Endodermal cell (in vitro differentiated cells): ENCODE measurements at regions not wholly inside any gene's neighbourhood (a gene's known extent, or its start where the extent isn't known, plus 50 kb on each side); places are given as distances from the start of the nearest gene placed in this dataset.

Experiments used
- DNase-seq: peaks from one replicate; pipeline ENCODE4 v3.0.0-alpha.2; 2017
- H3K27ac ChIP-seq: 2 replicates; pipeline ENCODE4 v1.5.1; 2013; ENCODE audit warnings: mild to moderate bottlenecking, low read depth, low read length, moderate library complexity
- H3K27me3 ChIP-seq: 2 replicates; pipeline ENCODE4 v1.6.1; 2013; ENCODE audit warnings: mild to moderate bottlenecking, low read length, moderate library complexity; ENCODE audit not compliant: insufficient read depth, control insufficient read depth, poor library complexity, severe bottlenecking
- H3K36me3 ChIP-seq: 2 replicates; pipeline ENCODE4 v1.7.0; 2013; ENCODE audit warnings: mild to moderate bottlenecking, low read length, moderate library complexity; ENCODE audit not compliant: control insufficient read depth, insufficient read depth
- H3K4me1 ChIP-seq: one replicate; pipeline ENCODE4 v1.7.0; 2013; ENCODE audit warnings: low read length; ENCODE audit not compliant: control insufficient read depth, insufficient read depth
- H3K4me3 ChIP-seq: 2 replicates; pipeline ENCODE4 v1.5.1; 2013; ENCODE audit warnings: mild to moderate bottlenecking, low read length, moderate library complexity
- H3K9ac ChIP-seq: 2 replicates; pipeline ENCODE4 v1.6.1; 2013; ENCODE audit warnings: mild to moderate bottlenecking, low read length, moderate library complexity; ENCODE audit not compliant: poor library complexity, severe bottlenecking; ENCODE audit errors: extremely low read depth
- H3K9me3 ChIP-seq: 2 replicates; pipeline ENCODE4 v1.6.1; 2013; ENCODE audit warnings: mild to moderate bottlenecking, low read length, moderate library complexity; ENCODE audit not compliant: control insufficient read depth
- H3K27ac Mint-ChIP-seq: 2 replicates; pipeline ENCODE4 v1.8.0; 2020; ENCODE audit warnings: mixed read lengths
- H3K27me3 Mint-ChIP-seq: 2 replicates; pipeline ENCODE4 v1.8.0; 2021; ENCODE audit warnings: mild to moderate bottlenecking, mixed read lengths; ENCODE audit not compliant: insufficient read depth
- H3K36me3 Mint-ChIP-seq: 2 replicates; pipeline ENCODE4 v1.8.0; 2020; ENCODE audit warnings: low read depth, mixed read lengths
- H3K4me1 Mint-ChIP-seq: 2 replicates; pipeline ENCODE4 v1.8.0; 2020; ENCODE audit warnings: mixed read lengths
- H3K4me3 Mint-ChIP-seq: 2 replicates; pipeline ENCODE4 v1.8.0; 2020; ENCODE audit warnings: mild to moderate bottlenecking, moderate library complexity, mixed read lengths
- H3K9me3 Mint-ChIP-seq: 2 replicates; pipeline ENCODE4 v1.8.0; 2020; ENCODE audit warnings: mild to moderate bottlenecking, mixed read lengths
- WGBS, 2 experiments: methylation state at CpG; one replicate each; pipeline versions ENCODE4 v1.1.5 to v1.1.7; 2013; ENCODE audit warnings: missing lambda C conversion rate in 2 of 2, mixed read lengths in 1 of 2; ENCODE audit not compliant: insufficient coverage in 1 of 2, insufficient read length in 1 of 2; 5-methylcytosine and 5-hydroxymethylcytosine counted together
- TF ChIP-seq, protein P1 (sequence below): fragments of 200-600 bp; sonication (generic); conservative IDR thresholded peaks from 2 replicates; pipeline ENCODE4 v1.5.0; 2021; ENCODE audit warnings: antibody characterized with exemption, mild to moderate bottlenecking

DNA sequence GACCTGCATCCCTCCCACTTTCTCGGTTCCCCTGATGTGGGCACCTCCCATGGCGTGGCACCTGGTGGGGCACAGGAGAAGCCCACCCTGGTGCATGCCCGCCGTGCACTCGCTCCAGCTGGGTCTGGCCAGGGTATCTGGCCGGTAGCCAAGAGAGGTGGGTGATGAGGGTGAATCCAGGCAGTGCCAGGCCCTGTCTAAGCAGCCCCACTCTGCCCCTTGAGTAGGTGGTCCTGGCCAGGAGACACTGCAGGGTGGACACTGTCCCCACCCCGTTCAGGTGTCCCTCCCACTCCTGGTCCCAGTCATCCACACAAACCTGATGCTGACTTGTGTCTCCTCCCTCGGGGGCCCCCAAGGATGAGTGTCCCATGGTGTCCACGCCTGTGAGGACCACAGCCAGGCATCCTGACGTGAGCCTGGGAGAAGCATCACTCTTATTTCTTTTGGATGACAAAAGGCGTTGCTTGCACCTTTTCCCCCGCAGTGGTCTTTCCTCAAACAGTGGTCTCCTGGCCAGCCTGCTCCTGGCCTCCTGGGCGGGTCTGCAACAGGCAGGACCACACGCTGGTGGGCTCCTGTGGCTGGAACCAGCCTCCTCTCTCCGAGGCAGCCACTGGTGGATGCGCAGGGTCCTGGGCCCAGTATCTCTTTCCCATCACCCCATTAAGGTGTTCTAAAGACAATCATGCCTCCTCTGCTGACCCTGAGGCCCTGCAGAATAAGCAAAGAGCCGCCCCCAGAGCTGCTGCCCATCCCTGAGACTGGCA, 922.3 kb downstream of the BRD1 start:
- no peaks in the 10 kb centered on the region for H3K36me3 ChIP-seq
- TF ChIP-seq, protein P1, sequence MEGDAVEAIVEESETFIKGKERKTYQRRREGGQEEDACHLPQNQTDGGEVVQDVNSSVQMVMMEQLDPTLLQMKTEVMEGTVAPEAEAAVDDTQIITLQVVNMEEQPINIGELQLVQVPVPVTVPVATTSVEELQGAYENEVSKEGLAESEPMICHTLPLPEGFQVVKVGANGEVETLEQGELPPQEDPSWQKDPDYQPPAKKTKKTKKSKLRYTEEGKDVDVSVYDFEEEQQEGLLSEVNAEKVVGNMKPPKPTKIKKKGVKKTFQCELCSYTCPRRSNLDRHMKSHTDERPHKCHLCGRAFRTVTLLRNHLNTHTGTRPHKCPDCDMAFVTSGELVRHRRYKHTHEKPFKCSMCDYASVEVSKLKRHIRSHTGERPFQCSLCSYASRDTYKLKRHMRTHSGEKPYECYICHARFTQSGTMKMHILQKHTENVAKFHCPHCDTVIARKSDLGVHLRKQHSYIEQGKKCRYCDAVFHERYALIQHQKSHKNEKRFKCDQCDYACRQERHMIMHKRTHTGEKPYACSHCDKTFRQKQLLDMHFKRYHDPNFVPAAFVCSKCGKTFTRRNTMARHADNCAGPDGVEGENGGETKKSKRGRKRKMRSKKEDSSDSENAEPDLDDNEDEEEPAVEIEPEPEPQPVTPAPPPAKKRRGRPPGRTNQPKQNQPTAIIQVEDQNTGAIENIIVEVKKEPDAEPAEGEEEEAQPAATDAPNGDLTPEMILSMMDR: no peak
- no peaks in the 10 kb centered on the region for H3K4me1 ChIP-seq
- Mint-ChIP-seq H3K27ac (no peak overlapping the region), H3K4me1 (no peaks in the 10 kb centered on the region), H3K9me3 (no peaks in the 10 kb centered on the region), H3K27me3 (peaks cover 1% of the 10 kb centered on the region), H3K36me3 (no peaks in the 10 kb centered on the region), H3K4me3 (no peak overlapping the region)
- H3K9me3 ChIP-seq: no peaks in the 10 kb centered on the region
- DNase-seq: no peak
- 92 to 95% methylated on average over 12 to 17 of the region's 17 CpGs for WGBS, 2 experiments
- no peak overlapping the region for H3K9ac ChIP-seq
- no peak overlapping the region for H3K4me3 ChIP-seq
- H3K27me3 ChIP-seq: no peaks in the 10 kb centered on the region
- H3K27ac ChIP-seq: no peak overlapping the region

DNA sequence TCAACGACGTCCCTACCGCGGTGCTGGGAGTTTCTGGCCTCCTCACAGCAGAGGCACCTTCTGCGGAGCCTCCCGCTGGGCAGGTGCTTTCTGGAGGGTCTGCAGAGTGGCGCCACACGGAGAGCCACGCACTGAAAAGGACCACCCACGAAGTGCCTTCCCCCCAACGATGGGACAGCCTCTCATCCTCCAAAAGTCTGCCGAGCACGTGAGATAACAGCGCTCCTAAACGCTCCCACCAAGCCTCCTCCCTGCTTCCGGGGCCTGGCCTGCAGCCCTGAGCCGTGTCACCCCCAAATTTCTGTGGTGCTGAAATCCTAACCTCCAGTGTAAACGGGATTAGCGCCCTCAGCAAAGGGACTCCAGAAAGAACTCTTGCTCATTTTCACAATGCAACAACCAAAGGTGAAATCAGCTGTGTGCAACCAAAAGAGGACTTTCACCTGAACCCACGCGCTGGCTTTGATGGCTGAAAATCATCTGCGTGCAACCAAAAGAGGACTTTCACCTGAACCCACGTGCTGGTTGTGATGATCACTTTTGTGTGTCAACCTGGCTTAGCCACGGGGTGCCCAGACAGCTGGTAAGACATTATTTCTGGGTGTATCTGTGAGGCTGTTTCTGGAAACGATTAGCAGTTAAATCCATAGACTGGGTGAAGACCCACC, 924.6 kb downstream of the BRD1 start:
- H3K4me1 ChIP-seq: no peaks in the 10 kb centered on the region
- Mint-ChIP-seq H3K9me3 (no peaks in the 10 kb centered on the region), H3K36me3 (no peaks in the 10 kb centered on the region), H3K4me3 (no peak overlapping the region), H3K4me1 (no peaks in the 10 kb centered on the region), H3K27ac (no peak overlapping the region), H3K27me3 (peaks cover 1% of the 10 kb centered on the region)
- H3K9me3 ChIP-seq: no peaks in the 10 kb centered on the region
- no peak overlapping the region for H3K4me3 ChIP-seq
- H3K36me3 ChIP-seq: no peaks in the 10 kb centered on the region
- no peaks in the 10 kb centered on the region for H3K27me3 ChIP-seq
- TF ChIP-seq, protein P1: no peak
- H3K27ac ChIP-seq: no peak overlapping the region
- peak; percentile 23 for DNase-seq
- H3K9ac ChIP-seq: no peak overlapping the region
- WGBS, 2 experiments: 82 to 91% methylated on average over 8 to 19 of the region's 25 CpGs

DNA sequence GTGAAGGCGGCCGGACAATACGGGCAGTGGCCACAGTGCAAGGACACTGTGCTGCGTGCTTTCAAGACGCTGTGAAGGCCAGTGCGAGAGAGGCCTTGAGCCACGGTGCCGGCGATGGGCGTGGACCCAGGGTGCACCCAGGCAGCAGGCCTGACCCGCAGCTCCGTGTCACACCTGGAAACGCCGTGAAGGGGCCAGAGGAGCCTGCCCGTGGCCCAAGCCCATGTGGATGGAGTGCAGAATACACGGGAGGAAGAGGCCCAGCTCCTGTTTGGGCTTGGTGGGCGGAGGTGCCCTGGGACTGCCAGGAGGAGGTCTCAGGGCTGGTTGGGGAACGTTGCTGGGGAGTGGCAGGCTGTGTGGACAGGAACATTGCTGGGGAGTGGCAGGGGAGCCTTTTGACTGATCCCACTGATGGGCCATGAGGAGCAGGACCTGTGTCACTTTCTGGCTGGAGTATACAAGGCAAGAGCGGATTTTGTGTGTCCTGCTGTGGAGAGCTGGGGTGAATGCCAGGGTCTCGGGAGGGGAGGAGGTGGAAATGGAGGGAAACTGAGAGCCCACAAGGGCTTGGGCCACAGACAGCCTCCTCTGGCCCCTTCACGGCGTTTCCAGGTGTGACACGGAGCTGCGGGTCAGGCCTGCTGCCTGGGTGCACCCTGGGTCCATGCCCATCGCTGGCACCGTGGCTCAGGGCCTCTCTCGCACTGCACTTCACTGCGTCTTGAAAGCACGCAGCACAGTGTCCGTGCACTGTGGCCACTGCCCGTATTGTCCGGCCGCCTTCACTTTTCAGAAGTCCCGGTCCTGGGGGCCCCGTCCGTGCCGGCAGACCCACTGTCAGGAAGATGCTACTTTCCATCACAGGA, 925.4 kb downstream of the BRD1 start:
- no peak overlapping the region for H3K4me3 Mint-ChIP-seq
- Histone ChIP-seq H3K9me3 (no peaks in the 10 kb centered on the region), H3K27ac (no peak overlapping the region), H3K4me3 (no peak overlapping the region), H3K4me1 (no peaks in the 10 kb centered on the region), H3K27me3 (no peaks in the 10 kb centered on the region), H3K9ac (no peak overlapping the region), H3K36me3 (no peaks in the 10 kb centered on the region)
- peaks cover 1% of the 10 kb centered on the region for H3K27me3 Mint-ChIP-seq
- TF ChIP-seq, protein P1: no peak
- no peak overlapping the region for H3K27ac Mint-ChIP-seq
- no peaks in the 10 kb centered on the region for H3K4me1 Mint-ChIP-seq
- no peak for DNase-seq
- no peaks in the 10 kb centered on the region for H3K36me3 Mint-ChIP-seq
- 93 to 98% methylated on average over 17 to 30 of the region's 37 CpGs for WGBS, 2 experiments
- H3K9me3 Mint-ChIP-seq: no peaks in the 10 kb centered on the region
